IMR-90 (cell line): ENCODE measurements at regions not wholly inside any gene's neighbourhood (a gene's known extent, or its start where the extent isn't known, plus 50 kb on each side); places are given as distances from the start of the nearest gene placed in this dataset.

ENCODE experiments used
- ATAC-seq: fragments of 200-7000 bp; cut with Tn5 transposase; 2 replicates; pipeline ENCODE4 v1.9.1; 2020; ENCODE audit warnings: low read depth, mild to moderate bottlenecking, moderate library complexity
- BruUV-seq: library from RNA; stranded (reverse); fragments of 400-500 nt; replicated peaks from 2 replicates; lab custom pipeline; 2021; lab: Mats Ljungman, UMichigan
- CTCF ChIA-PET: fragments of 300-600 bp; formaldehyde crosslinking; extraction: SDS; loops from one replicate; lab custom pipeline; 2021; ENCODE audit warnings: antibody characterized with exemption; lab: Yijun Ruan, JAX
- POLR2A ChIA-PET: fragments of 300-600 bp; sonication (Branson Sonifier 250); formaldehyde crosslinking; loops from one replicate; lab custom pipeline; 2022; ENCODE audit warnings: antibody characterized with exemption; ENCODE audit not compliant: unreplicated experiment; lab: Charles Lee
- DNase-seq: peaks from one replicate; pipeline ENCODE4 v3.0.0; 2013
- H2AFZ ChIP-seq: replicated peaks from 2 replicates; pipeline ENCODE3; 2013; ENCODE audit warnings: low read length, mild to moderate bottlenecking; ENCODE audit not compliant: poor library complexity
- H2AK5ac ChIP-seq: 2 replicates; pipeline ENCODE4 v1.6.1; 2013; ENCODE audit warnings: low read depth, low read length, inconsistent platforms
- H2AK9ac ChIP-seq: replicated peaks from 2 replicates; pipeline ENCODE3; 2013; ENCODE audit warnings: mild to moderate bottlenecking, low read depth, low read length, moderate library complexity; ENCODE audit not compliant: poor library complexity
- H2BK120ac ChIP-seq: 2 replicates; pipeline ENCODE4 v1.6.1; 2013; ENCODE audit warnings: low read depth, low read length, inconsistent platforms
- H2BK15ac ChIP-seq: 3 replicates; pipeline ENCODE4 v1.6.1; 2013; ENCODE audit warnings: low read depth, low read length, inconsistent platforms
- H2BK20ac ChIP-seq: 2 replicates; pipeline ENCODE4 v1.6.1; 2013; ENCODE audit warnings: low read depth, mild to moderate bottlenecking, inconsistent platforms, low read length, moderate library complexity
- H2BK5ac ChIP-seq: 2 replicates; pipeline ENCODE4 v1.6.1; 2013; ENCODE audit warnings: mild to moderate bottlenecking, low read depth, low read length, inconsistent platforms; ENCODE audit not compliant: poor library complexity, severe bottlenecking
- H3K14ac ChIP-seq: replicated peaks from 2 replicates; pipeline ENCODE4 v1.6.1; 2013; ENCODE audit warnings: low read depth, low read length, inconsistent platforms
- H3K18ac ChIP-seq: 2 replicates; pipeline ENCODE4 v1.6.1; 2013; ENCODE audit warnings: low read depth, low read length, control low read depth
- H3K23ac ChIP-seq: 2 replicates; pipeline ENCODE4 v1.6.1; 2013; ENCODE audit warnings: low read depth, low read length, inconsistent platforms
- H3K27ac ChIP-seq: 2 replicates; pipeline ENCODE4 v1.5.1; 2013; ENCODE audit warnings: mild to moderate bottlenecking, control low read depth, low read length; ENCODE audit not compliant: insufficient read depth
- H3K27me3 ChIP-seq: 2 replicates; pipeline ENCODE4 v1.6.1; 2013; ENCODE audit warnings: low read length; ENCODE audit not compliant: control insufficient read depth, insufficient read depth
- H3K36me3 ChIP-seq: 2 replicates; pipeline ENCODE4 v1.6.1; 2013; ENCODE audit warnings: low read length, mixed read lengths; ENCODE audit not compliant: control insufficient read depth, insufficient read depth
- H3K4ac ChIP-seq: 2 replicates; pipeline ENCODE4 v1.6.1; 2013; ENCODE audit warnings: low read depth, low read length, inconsistent platforms
- H3K4me1 ChIP-seq: 2 replicates; pipeline ENCODE4 v1.6.1; 2013; ENCODE audit warnings: low read length, mixed read lengths; ENCODE audit not compliant: control insufficient read depth, insufficient read depth
- H3K4me2 ChIP-seq: 2 replicates; pipeline ENCODE4 v1.6.1; 2013; ENCODE audit warnings: low read depth, mild to moderate bottlenecking, control low read depth, low read length, moderate library complexity
- H3K4me3 ChIP-seq: 2 replicates; pipeline ENCODE4 v1.5.1; 2013; ENCODE audit warnings: low read depth, mild to moderate bottlenecking, control low read depth, low read length, moderate library complexity; ENCODE audit not compliant: insufficient read depth
- H3K56ac ChIP-seq: 2 replicates; pipeline ENCODE4 v1.6.1; 2013; ENCODE audit warnings: low read length, inconsistent platforms; ENCODE audit not compliant: insufficient read depth; ENCODE audit errors: extremely low read depth
- H3K79me1 ChIP-seq, 2 experiments: 2 replicates each; pipeline ENCODE4 v1.6.1; 2013; ENCODE audit warnings: low read length in 2 of 2, inconsistent platforms in 1 of 2, low read depth in 1 of 2
- H3K9ac ChIP-seq: 2 replicates; pipeline ENCODE4 v1.6.1; 2013; ENCODE audit warnings: low read depth, low read length, control low read depth
- H3K9me1 ChIP-seq: 2 replicates; pipeline ENCODE4 v1.6.1; 2013; ENCODE audit warnings: low read length, inconsistent platforms; ENCODE audit not compliant: insufficient read depth
- H3K9me3 ChIP-seq: 2 replicates; pipeline ENCODE4 v1.6.1; 2013; ENCODE audit warnings: low read length; ENCODE audit not compliant: control insufficient read depth, insufficient read depth
- H4K20me1 ChIP-seq: 2 replicates; pipeline ENCODE4 v1.6.1; 2013; ENCODE audit warnings: low read length, inconsistent platforms; ENCODE audit not compliant: insufficient read depth
- H4K5ac ChIP-seq: 2 replicates; pipeline ENCODE4 v1.6.1; 2013; ENCODE audit warnings: mild to moderate bottlenecking, low read depth, low read length, control low read depth
- H4K8ac ChIP-seq, 2 experiments: 2 replicates each; pipeline ENCODE4 v1.6.1; 2013; ENCODE audit warnings: low read depth in 2 of 2, low read length in 2 of 2, control low read depth in 1 of 2, inconsistent platforms in 1 of 2
- H4K91ac ChIP-seq: 2 replicates; pipeline ENCODE4 v1.6.1; 2013; ENCODE audit warnings: low read depth, low read length, inconsistent platforms; ENCODE audit not compliant: insufficient read depth
- BHLHE40 ChIP-seq: fragments of 150-350 bp; IDR thresholded peaks from 2 replicates; pipeline ENCODE4 v1.6.1; 2016; ENCODE audit warnings: mild to moderate bottlenecking, low read depth, low read length
- WGBS, 2 experiments: methylation state at CpG; one replicate each; pipeline versions ENCODE4 v1.1.5 to v1.1.7; 2013; ENCODE audit warnings: missing lambda C conversion rate in 2 of 2; ENCODE audit not compliant: insufficient read length in 1 of 2; ENCODE audit errors: extremely low coverage in 2 of 2; 5-methylcytosine and 5-hydroxymethylcytosine counted together
- dilution Hi-C: fragments of 300-500 bp; cut with HindIII; formaldehyde crosslinking; loops from one replicate; pipeline ENCODE4 v1.14.3; 2018; ENCODE audit warnings: low sequenced_read_pairs; ENCODE audit not compliant: unreplicated experiment
- in situ Hi-C: fragments of 300-500 bp; cut with MboI; formaldehyde crosslinking; loops from 3 replicates; pipeline ENCODE4 v1.14.3; 2019; ENCODE audit warnings: low sequenced_read_pairs, inconsistent platforms, mixed read lengths
- intact Hi-C: fragments of 100-400 bp; cut with micrococcal nuclease; formaldehyde crosslinking; loops from 2 replicates; pipeline ENCODE4 v1.10.0; 2022

- H4K8ac ChIP-seq: no peak overlapping the region
- no peak overlapping the region for H3K4me2 ChIP-seq
- H2BK15ac ChIP-seq: no peak overlapping the region
- intact Hi-C loops (no loop called here), dilution Hi-C loops (no loop called here), in situ Hi-C loops (no loop called here)
- H4K20me1 ChIP-seq: no peaks in the 10 kb centered on the region
- no peak overlapping the region for H3K9ac ChIP-seq
- H3K4me3 ChIP-seq: no peak overlapping the region
- no peak overlapping the region for H2BK5ac ChIP-seq
- H3K23ac ChIP-seq: no peak overlapping the region
- no peak overlapping the region for H3K27ac ChIP-seq
- no peak overlapping the region for H2AK9ac ChIP-seq
- H2BK120ac ChIP-seq: no peak overlapping the region
- H2BK20ac ChIP-seq: no peak overlapping the region
- H2AFZ ChIP-seq: no peak overlapping the region
- no peak overlapping the region for H3K18ac ChIP-seq
- no peak overlapping the region for H4K91ac ChIP-seq
- H3K56ac ChIP-seq: no peak overlapping the region
- no peaks in the 10 kb centered on the region for H3K9me1 ChIP-seq
- ChIA-PET CTCF (no interaction called here), POLR2A (no interaction called here)
- TF ChIP-seq BHLHE40: no peak
- ATAC-seq: no peak
- H3K27me3 ChIP-seq: no peaks in the 10 kb centered on the region
- H3K9me3 ChIP-seq: no peaks in the 10 kb centered on the region
- BruUV-seq: no TSS peak
- no CpG with 5 or more reads among the region's 2 CpGs for WGBS, 2 experiments
- H2AK5ac ChIP-seq: no peak overlapping the region
- no peaks in the 10 kb centered on the region for H3K79me1 ChIP-seq
- no peak overlapping the region for H3K14ac ChIP-seq
- H3K36me3 ChIP-seq: no peaks in the 10 kb centered on the region
- no peak overlapping the region for H3K4ac ChIP-seq
- no peak overlapping the region for H4K5ac ChIP-seq
- no peaks in the 10 kb centered on the region for H3K4me1 ChIP-seq
- DNase-seq: no peak
Measured at GRCh38 chr1:194629011-194629410, 1442.6 kb upstream of the B3GALT2 start.
